ENCODE measurements at regions not wholly inside any gene's neighbourhood (a gene's known extent, or its start where the extent isn't known, plus 50 kb on each side); places are given as distances from the start of the nearest gene placed in this dataset.

DNA sequence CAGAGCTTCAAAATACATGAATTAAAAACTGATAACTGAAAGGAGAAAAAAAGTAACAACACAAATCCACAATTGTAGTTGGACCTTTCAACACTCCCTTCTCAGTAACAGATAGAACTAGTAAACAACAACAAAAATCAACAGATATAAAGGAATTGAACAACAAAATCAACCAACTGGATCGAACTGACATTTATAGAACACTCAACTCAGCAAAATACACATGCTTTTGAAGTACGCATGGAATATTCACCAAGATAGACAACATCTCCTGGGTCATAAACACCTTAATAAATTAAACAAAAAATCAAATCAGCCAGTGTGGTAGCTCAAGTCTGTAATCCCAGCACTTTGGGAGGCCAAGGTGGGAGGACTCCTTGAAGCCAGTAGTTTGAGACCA is 63.3 kb downstream of the ILRUN start (continued):
- TF ChIP-seq, protein P1, sequence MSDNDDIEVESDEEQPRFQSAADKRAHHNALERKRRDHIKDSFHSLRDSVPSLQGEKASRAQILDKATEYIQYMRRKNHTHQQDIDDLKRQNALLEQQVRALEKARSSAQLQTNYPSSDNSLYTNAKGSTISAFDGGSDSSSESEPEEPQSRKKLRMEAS (IDR thresholded peaks at IDR 0.05) = no peak
- TF ChIP-seq CBX3 (IDR thresholded peaks at IDR 0.05; ENCODE audit: low read depth) (no peak), EGR1 (IDR thresholded peaks at IDR 0.05; ENCODE audit: low read depth) (no peak), CEBPB (IDR thresholded peaks at IDR 0.05; ENCODE audit: low read depth) (no peak), RAD21 (IDR thresholded peaks at IDR 0.05; ENCODE audit: low read depth) (no peak), ZNF274 (IDR thresholded peaks at IDR 0.05; ENCODE audit: low read depth, low read length) (no peak)

DNA sequence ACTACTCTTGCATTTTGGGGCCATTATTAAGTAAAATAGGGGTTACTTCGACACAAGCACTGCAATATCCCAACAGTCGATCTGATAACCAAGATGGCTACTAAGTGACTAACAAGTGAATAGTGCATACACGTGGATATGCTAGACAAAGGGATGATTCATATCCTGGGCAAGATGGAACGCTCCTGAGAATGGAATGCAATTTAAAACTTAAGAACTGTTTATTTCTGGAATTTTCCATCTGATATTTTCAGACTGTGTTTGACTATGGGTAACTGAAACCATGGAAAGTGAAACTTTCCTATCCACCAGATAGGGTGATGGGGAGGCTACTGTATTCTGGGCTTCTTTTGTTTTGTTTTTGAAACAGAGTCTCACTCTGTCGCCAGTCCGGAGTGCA is 66.5 kb downstream of the ILRUN start:
- H3K4me3 ChIP-seq (replicated peaks in 1 of 2; ENCODE audit: low read depth in 1 of 2, low read length in 2 of 2) = no peak overlapping the region
- H3K9me2 ChIP-seq (ENCODE audit: insufficient read depth) = no peaks in the 10 kb centered on the region
- H3K79me2 ChIP-seq (ENCODE audit: insufficient read depth, low read length) = peaks cover 16% of the 10 kb centered on the region; the same call in 1 of the 2 replicates
- H4K20me1 ChIP-seq (ENCODE audit: insufficient read depth) = no peaks in the 10 kb centered on the region
- BruUV-seq (replicated peaks) = no TSS peak
- DNase-seq (ENCODE audit: low read depth, low spot score) (peak; percentile 56), ATAC-seq (peak; percentile 73; the same call in 1 of the 2 replicates)
- ChIA-PET POLR2A (no interaction called here), RAD21 (ENCODE audit: low non-redundant PET in 1 of 2, low total read pairs in 2 of 2, uncharacterized antibody in 2 of 2, unreplicated experiment in 2 of 2) (no interaction called here), CTCF (no interaction called here)
- H3K27me3 ChIP-seq (ENCODE audit: insufficient read depth, low read length) = no peaks in the 10 kb centered on the region
- peaks cover 8 to 42% of the 10 kb centered on the region in 2 experiments for H3K4me1 ChIP-seq (ENCODE audit: control insufficient read depth in 1 of 2, insufficient read depth in 2 of 2, low read length in 2 of 2)
- H3K9ac ChIP-seq (ENCODE audit: low read length) = no peak overlapping the region
- no peaks in the 10 kb centered on the region for H3K9me3 ChIP-seq (ENCODE audit: control insufficient read depth in 1 of 2, insufficient read depth in 1 of 2, low read depth in 1 of 2, low read length in 2 of 2)
- no peak overlapping the region for H3K27ac ChIP-seq (ENCODE audit: low read depth, low read length)
- no peaks in the 10 kb centered on the region for H3K36me3 ChIP-seq (ENCODE audit: control insufficient read depth in 1 of 2, insufficient read depth in 2 of 2, low read length in 2 of 2)
- H3K4me2 ChIP-seq (ENCODE audit: low read length) = peak overlapping the region; percentile 45
- H2AFZ ChIP-seq (ENCODE audit: low read depth, low read length, poor library complexity, severe bottlenecking) = no peak overlapping the region
- intact Hi-C loops (cut with micrococcal nuclease) = loop anchor here (10.0 kb wide), 1 partner anchor 125 kb away; the partner anchor contains the start of gene SNRPC
- TF ChIP-seq EZH2phosphoT487 (IDR thresholded peaks at IDR 0.05; ENCODE audit: borderline replicate concordance) (no peak), YY1 (IDR thresholded peaks at IDR 0.05; ENCODE audit: extremely low read depth, insufficient replicate concordance, low read depth, low read length) (peak; percentile 79), RAD21 (IDR thresholded peaks at IDR 0.05; ENCODE audit: low read depth) (no peak), EZH2 (IDR thresholded peaks at IDR 0.05) (no peak), POLR2A (IDR thresholded peaks at IDR 0.05; ENCODE audit: borderline replicate concordance, extremely low read depth, insufficient read depth, insufficient read length) (no peak), POLR2AphosphoS5 (IDR thresholded peaks at IDR 0.05; ENCODE audit: low read depth, low read length) (peak; percentile 20; the same call in 1 of the 2 replicates), ZNF274 (IDR thresholded peaks at IDR 0.05; ENCODE audit: low read depth, low read length) (no peak), ELF1 (IDR thresholded peaks at IDR 0.05; ENCODE audit: borderline replicate concordance, low read depth) (no peak), ZFX (IDR thresholded peaks at IDR 0.05) (no peak), FOSL1 (IDR thresholded peaks at IDR 0.05; ENCODE audit: low read depth) (peak; percentile 68), EGR1 (IDR thresholded peaks at IDR 0.05; ENCODE audit: low read depth) (no peak)
- TF ChIP-seq, protein P2, sequence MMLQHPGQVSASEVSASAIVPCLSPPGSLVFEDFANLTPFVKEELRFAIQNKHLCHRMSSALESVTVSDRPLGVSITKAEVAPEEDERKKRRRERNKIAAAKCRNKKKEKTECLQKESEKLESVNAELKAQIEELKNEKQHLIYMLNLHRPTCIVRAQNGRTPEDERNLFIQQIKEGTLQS (IDR thresholded peaks at IDR 0.05) = no peak
- TF ChIP-seq, protein P3, sequence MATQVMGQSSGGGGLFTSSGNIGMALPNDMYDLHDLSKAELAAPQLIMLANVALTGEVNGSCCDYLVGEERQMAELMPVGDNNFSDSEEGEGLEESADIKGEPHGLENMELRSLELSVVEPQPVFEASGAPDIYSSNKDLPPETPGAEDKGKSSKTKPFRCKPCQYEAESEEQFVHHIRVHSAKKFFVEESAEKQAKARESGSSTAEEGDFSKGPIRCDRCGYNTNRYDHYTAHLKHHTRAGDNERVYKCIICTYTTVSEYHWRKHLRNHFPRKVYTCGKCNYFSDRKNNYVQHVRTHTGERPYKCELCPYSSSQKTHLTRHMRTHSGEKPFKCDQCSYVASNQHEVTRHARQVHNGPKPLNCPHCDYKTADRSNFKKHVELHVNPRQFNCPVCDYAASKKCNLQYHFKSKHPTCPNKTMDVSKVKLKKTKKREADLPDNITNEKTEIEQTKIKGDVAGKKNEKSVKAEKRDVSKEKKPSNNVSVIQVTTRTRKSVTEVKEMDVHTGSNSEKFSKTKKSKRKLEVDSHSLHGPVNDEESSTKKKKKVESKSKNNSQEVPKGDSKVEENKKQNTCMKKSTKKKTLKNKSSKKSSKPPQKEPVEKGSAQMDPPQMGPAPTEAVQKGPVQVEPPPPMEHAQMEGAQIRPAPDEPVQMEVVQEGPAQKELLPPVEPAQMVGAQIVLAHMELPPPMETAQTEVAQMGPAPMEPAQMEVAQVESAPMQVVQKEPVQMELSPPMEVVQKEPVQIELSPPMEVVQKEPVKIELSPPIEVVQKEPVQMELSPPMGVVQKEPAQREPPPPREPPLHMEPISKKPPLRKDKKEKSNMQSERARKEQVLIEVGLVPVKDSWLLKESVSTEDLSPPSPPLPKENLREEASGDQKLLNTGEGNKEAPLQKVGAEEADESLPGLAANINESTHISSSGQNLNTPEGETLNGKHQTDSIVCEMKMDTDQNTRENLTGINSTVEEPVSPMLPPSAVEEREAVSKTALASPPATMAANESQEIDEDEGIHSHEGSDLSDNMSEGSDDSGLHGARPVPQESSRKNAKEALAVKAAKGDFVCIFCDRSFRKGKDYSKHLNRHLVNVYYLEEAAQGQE (IDR thresholded peaks at IDR 0.05; ENCODE audit: low read depth) = no peak
- TF ChIP-seq, protein P4, sequence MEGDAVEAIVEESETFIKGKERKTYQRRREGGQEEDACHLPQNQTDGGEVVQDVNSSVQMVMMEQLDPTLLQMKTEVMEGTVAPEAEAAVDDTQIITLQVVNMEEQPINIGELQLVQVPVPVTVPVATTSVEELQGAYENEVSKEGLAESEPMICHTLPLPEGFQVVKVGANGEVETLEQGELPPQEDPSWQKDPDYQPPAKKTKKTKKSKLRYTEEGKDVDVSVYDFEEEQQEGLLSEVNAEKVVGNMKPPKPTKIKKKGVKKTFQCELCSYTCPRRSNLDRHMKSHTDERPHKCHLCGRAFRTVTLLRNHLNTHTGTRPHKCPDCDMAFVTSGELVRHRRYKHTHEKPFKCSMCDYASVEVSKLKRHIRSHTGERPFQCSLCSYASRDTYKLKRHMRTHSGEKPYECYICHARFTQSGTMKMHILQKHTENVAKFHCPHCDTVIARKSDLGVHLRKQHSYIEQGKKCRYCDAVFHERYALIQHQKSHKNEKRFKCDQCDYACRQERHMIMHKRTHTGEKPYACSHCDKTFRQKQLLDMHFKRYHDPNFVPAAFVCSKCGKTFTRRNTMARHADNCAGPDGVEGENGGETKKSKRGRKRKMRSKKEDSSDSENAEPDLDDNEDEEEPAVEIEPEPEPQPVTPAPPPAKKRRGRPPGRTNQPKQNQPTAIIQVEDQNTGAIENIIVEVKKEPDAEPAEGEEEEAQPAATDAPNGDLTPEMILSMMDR (IDR thresholded peaks at IDR 0.05 in 2 of 3, conservative IDR thresholded peaks at IDR 0.05 in 1 of 3; ENCODE audit: borderline replicate concordance in 1 of 3, insufficient read depth in 1 of 3, low read depth in 2 of 3, low read length in 2 of 3) = no peak
- TF ChIP-seq, protein P5, sequence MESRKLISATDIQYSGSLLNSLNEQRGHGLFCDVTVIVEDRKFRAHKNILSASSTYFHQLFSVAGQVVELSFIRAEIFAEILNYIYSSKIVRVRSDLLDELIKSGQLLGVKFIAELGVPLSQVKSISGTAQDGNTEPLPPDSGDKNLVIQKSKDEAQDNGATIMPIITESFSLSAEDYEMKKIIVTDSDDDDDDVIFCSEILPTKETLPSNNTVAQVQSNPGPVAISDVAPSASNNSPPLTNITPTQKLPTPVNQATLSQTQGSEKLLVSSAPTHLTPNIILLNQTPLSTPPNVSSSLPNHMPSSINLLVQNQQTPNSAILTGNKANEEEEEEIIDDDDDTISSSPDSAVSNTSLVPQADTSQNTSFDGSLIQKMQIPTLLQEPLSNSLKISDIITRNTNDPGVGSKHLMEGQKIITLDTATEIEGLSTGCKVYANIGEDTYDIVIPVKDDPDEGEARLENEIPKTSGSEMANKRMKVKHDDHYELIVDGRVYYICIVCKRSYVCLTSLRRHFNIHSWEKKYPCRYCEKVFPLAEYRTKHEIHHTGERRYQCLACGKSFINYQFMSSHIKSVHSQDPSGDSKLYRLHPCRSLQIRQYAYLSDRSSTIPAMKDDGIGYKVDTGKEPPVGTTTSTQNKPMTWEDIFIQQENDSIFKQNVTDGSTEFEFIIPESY (IDR thresholded peaks at IDR 0.05; ENCODE audit: extremely low read depth, insufficient replicate concordance, low read length) = no peak

Measured in HCT116 (cell line).